ENCODE measurements at regions not wholly inside any gene's neighbourhood (a gene's known extent, or its start where the extent isn't known, plus 50 kb on each side); places are given as distances from the start of the nearest gene placed in this dataset.

GRCh38 chr16:7849841-7850240, 517.2 kb downstream of the RBFOX1 start:
- H3K9me3 ChIP-seq (ENCODE audit: low read depth): no peaks in the 10 kb centered on the region
- no peak overlapping the region for H3K27ac ChIP-seq
- no peaks in the 10 kb centered on the region for H3K27me3 ChIP-seq
- WGBS (ENCODE audit: low lambda C conversion rate, missing lambda C conversion rate): 72% methylated on average over 3 of the region's 3 CpGs
- H2AFZ ChIP-seq: no peak overlapping the region
- H4K20me1 ChIP-seq (ENCODE audit: insufficient read depth, poor library complexity, severe bottlenecking): no peaks in the 10 kb centered on the region
- H3K9me2 ChIP-seq (replicated peaks; ENCODE audit: insufficient read depth): no peaks in the 10 kb centered on the region
- DNase-seq (ENCODE audit: low spot score): no peak
- no peak overlapping the region for H3K4me2 ChIP-seq
- TF ChIP-seq EZH2phosphoT487 (IDR thresholded peaks at IDR 0.05; ENCODE audit: low read depth, severe bottlenecking, unreplicated experiment): no peak
- no peak for TF ChIP-seq CTCF (IDR thresholded peaks at IDR 0.05; ENCODE audit: poor library complexity)
- no peak for TF ChIP-seq EZH2 (IDR thresholded peaks at IDR 0.05; ENCODE audit: borderline replicate concordance)
- H3K4me1 ChIP-seq (ENCODE audit: insufficient read depth): no peaks in the 10 kb centered on the region
- no peaks in the 10 kb centered on the region for H3K36me3 ChIP-seq (replicated peaks; ENCODE audit: insufficient read depth, low read depth)
- H3K79me2 ChIP-seq: no peaks in the 10 kb centered on the region
- H3K4me3 ChIP-seq: no peak overlapping the region

GRCh38 chr16:7843261-7843660, 510.6 kb downstream of the RBFOX1 start:
- DNase-seq (ENCODE audit: low spot score): no peak
- no peaks in the 10 kb centered on the region for H3K4me1 ChIP-seq (ENCODE audit: insufficient read depth)
- H3K9me2 ChIP-seq (replicated peaks; ENCODE audit: insufficient read depth): no peaks in the 10 kb centered on the region
- no peaks in the 10 kb centered on the region for H3K36me3 ChIP-seq (replicated peaks; ENCODE audit: insufficient read depth, low read depth)
- H3K9me3 ChIP-seq (ENCODE audit: low read depth): no peaks in the 10 kb centered on the region
- TF ChIP-seq CTCF (IDR thresholded peaks at IDR 0.05; ENCODE audit: poor library complexity): no peak
- no peak for TF ChIP-seq EZH2phosphoT487 (IDR thresholded peaks at IDR 0.05; ENCODE audit: low read depth, severe bottlenecking, unreplicated experiment)
- no peak for TF ChIP-seq EZH2 (IDR thresholded peaks at IDR 0.05; ENCODE audit: borderline replicate concordance)
- H3K79me2 ChIP-seq: no peaks in the 10 kb centered on the region
- no peak overlapping the region for H2AFZ ChIP-seq
- no peak overlapping the region for H3K4me3 ChIP-seq
- H4K20me1 ChIP-seq (ENCODE audit: insufficient read depth, poor library complexity, severe bottlenecking): no peaks in the 10 kb centered on the region
- WGBS (ENCODE audit: low lambda C conversion rate, missing lambda C conversion rate): 64% methylated on average over 7 of the region's 7 CpGs
- H3K27me3 ChIP-seq: no peaks in the 10 kb centered on the region
- H3K27ac ChIP-seq: no peak overlapping the region
- H3K4me2 ChIP-seq: no peak overlapping the region

DNA sequence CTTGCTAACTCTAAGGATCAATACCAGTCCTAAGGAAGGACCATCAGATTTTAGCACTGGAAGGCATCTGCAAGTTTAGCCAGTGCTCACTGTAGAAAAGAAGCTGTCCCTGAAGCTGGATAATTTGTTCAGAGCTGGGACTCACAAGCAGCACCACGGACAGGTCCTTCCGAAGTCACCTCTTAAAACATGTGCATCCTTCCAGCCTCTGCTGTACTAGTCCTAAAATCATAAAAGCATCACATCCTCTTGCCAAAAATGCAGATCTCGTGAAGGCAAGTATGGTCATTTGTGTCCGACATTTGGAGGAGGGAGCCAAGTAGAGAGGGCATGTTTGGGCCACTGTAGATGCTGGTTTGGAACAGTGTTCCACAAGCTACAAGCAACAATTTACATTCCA, 506.9 kb downstream of the RBFOX1 start:
- no peaks in the 10 kb centered on the region for H3K79me2 ChIP-seq
- H3K4me2 ChIP-seq: no peak overlapping the region
- H3K4me1 ChIP-seq (ENCODE audit: insufficient read depth): no peaks in the 10 kb centered on the region
- TF ChIP-seq CTCF (IDR thresholded peaks at IDR 0.05; ENCODE audit: poor library complexity) (no peak), EZH2phosphoT487 (IDR thresholded peaks at IDR 0.05; ENCODE audit: low read depth, severe bottlenecking, unreplicated experiment) (no peak)
- H3K27ac ChIP-seq: no peak overlapping the region
- no peaks in the 10 kb centered on the region for H4K20me1 ChIP-seq (ENCODE audit: insufficient read depth, poor library complexity, severe bottlenecking)
- WGBS (ENCODE audit: low lambda C conversion rate, missing lambda C conversion rate): 56% methylated on average over 4 of the region's 4 CpGs
- no peak overlapping the region for H3K4me3 ChIP-seq
- DNase-seq (ENCODE audit: low spot score): peak; percentile 20
- H3K27me3 ChIP-seq: no peaks in the 10 kb centered on the region
- no peak overlapping the region for H2AFZ ChIP-seq
- H3K9me2 ChIP-seq (replicated peaks; ENCODE audit: insufficient read depth): no peaks in the 10 kb centered on the region
- H3K9me3 ChIP-seq (ENCODE audit: low read depth): no peaks in the 10 kb centered on the region
- H3K36me3 ChIP-seq (replicated peaks; ENCODE audit: insufficient read depth, low read depth): no peaks in the 10 kb centered on the region
